HG03175 (cell line): ENCODE measurements at regions not wholly inside any gene's neighbourhood (a gene's known extent, or its start where the extent isn't known, plus 50 kb on each side); places are given as distances from the start of the nearest gene placed in this dataset.

Experiments used
- ATAC-seq: cut with Tn5 transposase; IDR thresholded peaks from one replicate; pipeline ENCODE4 v1.9.1; 2021; ENCODE audit warnings: mild to moderate bottlenecking, moderate library complexity; ENCODE audit not compliant: unreplicated experiment

DNA sequence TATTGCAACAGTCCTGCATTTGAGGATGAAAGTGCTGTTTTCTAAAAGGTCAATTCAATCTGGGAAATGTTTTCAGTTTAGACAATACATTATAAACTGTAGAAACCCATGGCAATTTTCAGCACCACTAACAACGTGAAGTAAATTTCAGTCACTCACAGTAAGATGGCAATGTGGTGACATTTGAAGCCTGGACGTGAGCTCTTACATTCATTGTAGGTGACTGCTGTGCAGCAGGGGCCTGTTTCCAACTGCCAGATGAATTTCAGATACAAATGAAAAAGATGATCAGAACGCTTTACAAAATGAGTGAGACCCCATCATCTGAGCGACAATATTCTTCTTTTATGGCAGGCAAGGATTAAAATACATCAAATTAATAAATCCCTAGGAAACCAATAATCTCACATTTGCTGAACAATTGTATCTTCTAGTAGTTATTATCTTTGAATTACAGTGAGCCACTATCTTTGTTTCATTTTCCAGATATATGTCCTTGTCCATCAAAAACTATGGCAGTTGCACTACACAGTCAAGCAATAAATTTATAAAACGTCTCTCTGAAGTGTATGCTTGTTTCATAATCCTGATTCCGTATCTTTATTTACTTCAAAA is 1816.8 kb downstream of the OLFM4 start:
- no peak for ATAC-seq

DNA sequence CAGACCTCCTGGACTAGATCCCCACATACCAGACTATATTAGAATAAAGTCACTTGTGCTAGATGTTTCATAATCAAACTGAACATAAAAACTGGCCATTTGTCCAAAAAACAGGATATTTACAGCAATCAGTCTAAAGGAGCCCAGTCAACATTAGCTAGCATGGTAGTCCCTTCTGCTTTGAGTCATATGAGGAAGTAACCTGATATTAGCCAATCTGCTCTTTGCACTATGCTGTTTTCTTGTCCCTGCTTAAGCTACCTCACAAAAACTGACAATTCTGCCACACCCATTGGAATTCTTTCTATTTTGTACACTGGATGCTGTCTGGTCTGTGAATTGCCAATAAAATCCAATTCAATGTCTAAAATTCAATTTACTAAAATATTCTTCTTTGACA is 1824.2 kb downstream of the OLFM4 start:
- no peak for ATAC-seq

DNA sequence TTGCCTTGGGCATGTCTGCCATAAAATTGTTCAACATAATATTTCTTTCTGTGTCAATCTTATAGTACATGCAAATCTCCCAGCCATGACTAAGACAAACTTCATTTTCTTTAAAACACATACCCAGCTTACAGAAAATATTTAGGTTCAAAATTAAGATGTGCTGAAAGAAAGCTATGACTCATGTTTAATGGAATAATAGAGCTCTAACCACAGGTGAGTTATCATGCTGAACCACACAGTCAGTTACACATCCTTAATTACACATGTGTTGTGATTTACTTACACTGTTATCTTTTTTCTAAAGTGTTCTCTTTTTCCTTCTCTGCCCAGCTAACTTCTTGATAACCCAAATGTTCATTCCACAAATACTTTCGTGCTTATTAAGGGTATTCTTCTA is 1831.2 kb downstream of the OLFM4 start:
- no peak for ATAC-seq

DNA sequence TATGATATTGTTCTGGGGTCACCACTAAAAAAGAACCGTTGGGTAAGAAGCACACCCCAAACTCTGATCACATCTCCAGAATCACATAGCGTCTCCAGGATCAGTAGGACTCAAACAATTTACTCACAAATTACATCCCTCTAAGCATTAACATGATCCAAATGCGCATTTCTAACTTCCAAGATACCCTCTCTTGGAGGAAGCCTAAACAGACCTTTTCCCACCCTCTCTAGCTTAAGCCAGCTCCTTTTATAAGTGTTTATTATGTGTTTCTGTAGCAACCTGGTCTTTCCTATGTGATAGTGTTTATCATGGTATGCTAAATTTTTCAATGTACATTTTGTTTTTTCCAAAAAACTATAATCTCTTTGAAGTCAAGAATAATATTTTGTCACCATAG is 1846.5 kb downstream of the OLFM4 start:
- ATAC-seq, result no peak

DNA sequence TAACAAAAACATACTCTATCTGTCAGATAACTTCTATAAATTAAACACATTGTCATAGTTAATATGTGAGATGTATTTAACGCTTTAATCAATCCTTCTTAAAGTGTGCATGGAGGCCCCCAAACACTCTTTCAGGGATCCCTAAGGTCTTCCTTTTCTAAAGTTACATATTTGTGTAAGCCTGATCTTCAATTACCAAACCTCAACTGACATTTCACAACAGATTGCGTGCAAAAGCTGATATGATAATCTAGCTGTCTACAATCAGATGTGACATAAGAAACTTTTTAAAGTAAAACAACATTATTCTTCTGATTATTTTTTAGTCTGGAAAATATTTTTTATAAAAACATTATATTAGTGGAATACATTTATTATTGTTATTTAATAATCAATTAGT is 1850.4 kb downstream of the OLFM4 start:
- ATAC-seq, result no peak

DNA sequence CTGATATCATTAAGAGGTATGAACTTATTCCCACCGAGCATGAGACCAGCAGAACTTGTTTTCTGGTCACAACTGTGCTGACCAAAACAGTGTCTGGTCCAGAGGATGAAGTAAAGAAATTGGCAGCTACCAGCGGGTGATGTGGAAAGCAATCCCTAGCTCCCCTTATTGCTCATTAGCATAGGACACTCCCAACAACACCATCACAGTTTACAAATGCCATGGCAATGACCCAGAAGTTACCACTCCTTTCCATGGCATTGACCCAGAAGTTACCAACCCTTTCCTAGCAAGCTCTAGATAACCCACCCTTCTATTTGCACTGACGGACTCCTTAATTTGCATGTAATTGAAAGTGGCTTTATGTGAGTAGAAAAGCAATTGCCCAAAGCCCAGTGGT is 1856.1 kb downstream of the OLFM4 start:
- ATAC-seq, result no peak

DNA sequence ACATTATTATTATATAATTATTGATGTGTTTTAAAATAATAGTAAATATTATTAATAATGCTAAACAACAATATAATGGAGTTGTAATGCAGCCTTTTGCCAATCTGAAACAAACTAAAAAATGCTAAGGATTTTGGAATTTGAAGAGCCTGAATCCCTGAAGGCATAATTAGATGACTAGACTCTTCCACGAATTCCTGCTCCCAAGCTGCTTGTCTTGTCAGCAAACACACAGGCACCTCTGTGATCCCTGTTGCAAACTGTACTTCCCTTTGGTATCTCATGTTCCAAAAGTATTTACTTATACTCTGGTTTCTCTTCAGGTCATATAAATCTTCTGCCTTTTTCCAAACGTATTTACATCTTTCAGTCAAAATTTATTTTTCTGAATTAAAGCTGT is 1862.4 kb downstream of the OLFM4 start:
- ATAC-seq, result no peak

DNA sequence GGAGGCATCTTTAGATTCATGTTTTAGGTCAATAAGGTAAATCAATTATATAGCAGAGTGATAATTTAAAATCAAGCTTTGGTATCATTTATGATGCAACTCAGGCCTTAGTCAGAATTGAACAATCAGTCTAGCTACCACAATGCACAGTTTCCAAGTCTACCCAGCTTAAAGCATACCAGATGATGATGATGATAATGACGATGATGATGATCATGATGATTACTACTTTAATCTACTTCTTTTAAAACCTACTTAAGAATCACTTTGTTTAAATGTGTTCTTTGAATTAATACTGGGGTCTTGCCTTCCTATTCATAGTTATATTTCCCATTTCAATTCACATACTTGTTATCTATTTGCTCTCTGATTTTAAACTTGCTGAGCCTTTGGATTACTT is 1872.7 kb downstream of the OLFM4 start:
- ATAC-seq, result no peak

DNA sequence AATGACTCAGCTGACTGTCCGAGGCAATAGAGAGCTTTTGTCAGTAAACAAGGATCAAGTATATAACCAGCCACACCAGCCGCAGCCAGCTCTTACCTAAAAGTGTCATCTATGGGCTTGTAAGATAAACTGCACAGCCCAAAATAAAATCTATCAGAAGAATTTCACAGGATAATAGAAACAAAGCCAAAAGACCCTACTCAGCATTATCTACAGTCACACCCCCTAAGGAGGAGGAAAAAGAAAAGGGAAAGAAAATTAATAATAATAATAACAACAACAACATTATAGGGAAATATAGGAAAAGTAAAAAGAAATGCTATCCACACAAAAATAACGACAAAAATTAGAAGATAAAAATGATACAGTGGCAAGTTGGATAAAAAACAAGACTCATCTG is 1883.8 kb downstream of the OLFM4 start:
- no peak for ATAC-seq

DNA sequence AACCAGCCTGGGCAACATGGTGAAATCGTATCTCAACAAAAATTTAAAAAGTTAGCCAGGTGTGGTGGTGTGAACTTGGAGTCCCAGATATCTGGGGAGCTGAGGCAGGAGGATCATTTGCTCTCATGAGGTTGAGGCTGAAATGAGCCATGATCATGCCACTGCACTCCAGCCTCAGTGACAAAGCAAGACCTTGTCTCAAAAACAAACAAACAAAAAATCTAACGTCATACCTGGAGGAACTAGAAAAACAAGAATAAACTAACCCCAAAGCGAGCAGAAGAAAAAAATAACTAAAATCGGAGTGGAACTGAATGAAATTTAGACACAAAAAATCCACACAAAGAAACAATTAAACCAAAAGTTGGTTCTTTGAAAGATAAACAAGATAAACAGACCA is 1885.1 kb downstream of the OLFM4 start:
- no peak for ATAC-seq

DNA sequence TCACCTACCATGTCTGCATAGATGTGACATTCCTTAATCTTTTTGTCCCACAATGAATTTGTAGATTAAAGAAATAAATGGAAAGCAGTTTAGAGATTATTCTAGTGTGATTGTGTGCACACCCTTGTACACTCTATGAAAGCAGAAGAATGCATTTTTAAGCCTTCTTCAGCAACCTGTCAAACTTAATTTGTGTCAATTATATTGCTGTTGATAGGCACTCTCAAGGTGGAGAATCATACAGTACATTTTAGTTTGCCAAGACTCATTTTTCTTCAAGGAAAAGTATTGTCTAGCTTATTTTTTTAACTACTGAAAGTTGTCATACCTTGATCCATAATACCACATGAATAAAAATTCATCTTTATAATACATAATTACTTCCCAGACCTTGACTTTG is 1898.9 kb downstream of the OLFM4 start:
- ATAC-seq, result no peak

DNA sequence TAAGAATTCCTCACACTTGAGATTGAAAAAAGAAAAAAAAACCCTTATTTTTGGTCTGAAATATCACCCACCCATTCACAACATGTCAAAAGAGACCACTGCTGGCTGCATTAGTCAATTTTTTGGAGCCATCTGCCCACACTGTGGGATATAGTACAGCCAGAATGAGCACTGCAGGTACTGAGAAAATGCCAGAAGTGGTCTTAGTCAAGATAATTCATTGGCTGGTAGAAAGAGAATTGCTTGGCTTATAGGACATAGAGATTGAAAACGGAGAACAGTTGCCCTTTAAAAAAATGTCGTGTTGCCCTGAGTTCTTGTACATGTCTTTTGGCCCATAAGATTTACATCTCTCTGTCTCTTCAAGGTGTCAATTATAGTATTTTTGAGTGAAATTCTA is 1899.5 kb downstream of the OLFM4 start:
- no peak for ATAC-seq

DNA sequence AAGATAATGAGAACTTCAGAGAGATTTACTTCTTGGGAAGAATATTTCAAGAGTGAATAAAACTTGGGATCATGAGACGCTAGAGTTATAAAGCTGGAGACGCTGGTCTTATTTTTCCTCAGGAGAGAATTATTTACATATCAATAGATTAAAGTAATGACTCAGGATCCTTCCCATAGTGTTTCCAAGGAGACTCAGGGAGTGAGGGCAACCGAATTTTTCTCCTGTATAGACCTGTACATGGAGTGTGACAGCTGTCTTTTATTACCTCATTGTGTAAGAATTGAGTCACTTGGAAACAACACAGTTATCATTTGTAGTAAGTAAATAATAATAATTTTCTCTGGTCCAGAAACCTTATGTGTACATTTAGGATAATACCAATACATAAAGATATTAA is 1905.5 kb downstream of the OLFM4 start:
- no peak for ATAC-seq

DNA sequence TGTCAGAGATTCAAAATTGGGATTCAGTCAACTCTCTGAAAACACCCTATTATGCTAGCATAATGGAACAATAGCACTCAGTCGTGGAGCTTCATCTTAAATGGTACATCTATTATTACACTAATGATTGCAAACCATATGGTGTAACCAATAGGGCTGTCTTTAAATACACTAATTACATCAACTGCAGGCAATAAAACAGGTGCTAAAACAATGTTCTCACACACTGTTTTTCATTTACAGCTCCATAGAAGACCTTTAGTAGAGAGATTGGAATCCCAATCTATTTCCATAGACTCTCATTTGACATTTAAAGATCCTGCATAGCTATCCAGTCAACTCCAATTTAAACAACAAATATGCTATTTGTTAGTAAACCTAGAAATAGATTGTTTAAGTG is 1917.4 kb downstream of the OLFM4 start:
- ATAC-seq, result no peak

DNA sequence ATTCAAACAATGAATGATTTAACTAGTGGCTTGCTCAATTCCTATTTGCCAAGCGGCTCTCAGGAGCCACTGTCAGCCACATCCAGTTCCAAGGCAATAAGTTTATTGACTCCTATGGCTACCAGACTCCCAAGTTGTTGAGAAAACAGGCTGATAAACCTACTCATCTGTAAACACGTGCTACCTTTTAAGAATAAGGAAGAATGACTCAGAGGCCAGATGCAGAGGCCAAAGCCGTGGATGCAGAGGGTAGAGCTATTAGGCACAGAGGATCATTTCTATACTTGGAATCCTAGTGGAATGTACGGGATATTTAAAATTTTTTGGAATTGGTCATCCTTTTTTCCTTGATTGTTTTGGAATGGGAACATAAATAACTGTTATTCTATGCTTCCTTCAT is 1921.1 kb downstream of the OLFM4 start:
- no peak for ATAC-seq

DNA sequence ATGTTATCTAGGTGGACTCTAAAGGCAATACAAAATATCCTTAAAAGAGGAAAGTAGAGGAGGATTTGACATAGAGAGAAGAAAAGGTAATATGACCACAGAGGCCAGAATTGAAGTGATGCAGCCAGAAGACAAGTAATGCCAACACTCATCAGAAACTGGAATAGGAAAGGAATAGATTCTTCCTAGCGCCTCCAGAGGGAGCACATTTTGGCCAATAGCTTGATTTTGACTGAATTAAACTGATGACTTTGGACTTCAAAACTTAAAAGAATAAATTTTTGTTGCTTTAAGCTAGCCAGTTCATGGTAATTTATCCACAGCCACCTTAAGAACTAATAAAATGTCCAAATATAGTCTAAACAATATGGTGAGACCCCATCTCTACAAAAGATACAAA is 1921.9 kb downstream of the OLFM4 start:
- ATAC-seq, result no peak

DNA sequence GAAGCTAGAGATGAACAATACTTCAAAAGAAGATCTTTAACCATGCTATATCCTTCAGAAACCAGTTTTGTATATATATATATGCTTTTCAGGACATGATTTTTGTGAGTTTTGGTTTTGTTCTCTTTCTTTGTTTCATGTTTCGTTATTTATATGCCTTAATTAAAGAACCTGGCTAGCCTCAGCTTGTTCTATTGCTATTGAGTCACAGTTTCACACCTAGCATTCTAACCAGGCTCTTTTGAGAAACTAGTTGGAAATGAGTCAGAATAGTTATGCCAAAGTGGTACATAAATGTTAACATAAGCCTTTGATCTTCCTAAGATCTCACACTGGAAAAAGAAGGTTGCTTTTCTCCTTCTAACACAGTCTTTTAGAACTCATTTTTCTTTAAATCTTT is 1925.2 kb downstream of the OLFM4 start:
- no peak for ATAC-seq

DNA sequence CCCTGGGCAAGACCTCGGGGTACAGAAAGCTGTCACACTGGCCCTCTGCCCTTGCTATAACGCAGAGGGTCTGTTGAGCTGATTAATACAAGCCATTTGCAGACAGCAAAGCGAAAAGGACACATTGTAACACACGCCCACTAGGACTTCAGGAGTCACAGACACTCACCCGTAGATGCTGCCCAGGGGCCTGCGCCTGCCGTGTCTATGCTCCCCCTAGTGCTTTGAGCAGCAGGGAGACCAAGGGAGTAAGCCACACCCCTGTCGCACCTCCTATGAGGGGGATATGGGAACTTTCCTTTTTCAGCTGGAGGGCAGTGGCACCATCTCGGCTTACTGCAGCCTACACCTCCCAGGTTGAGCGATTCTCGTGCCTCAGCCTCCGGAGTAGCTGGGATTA is 1930.2 kb downstream of the OLFM4 start:
- no peak for ATAC-seq

DNA sequence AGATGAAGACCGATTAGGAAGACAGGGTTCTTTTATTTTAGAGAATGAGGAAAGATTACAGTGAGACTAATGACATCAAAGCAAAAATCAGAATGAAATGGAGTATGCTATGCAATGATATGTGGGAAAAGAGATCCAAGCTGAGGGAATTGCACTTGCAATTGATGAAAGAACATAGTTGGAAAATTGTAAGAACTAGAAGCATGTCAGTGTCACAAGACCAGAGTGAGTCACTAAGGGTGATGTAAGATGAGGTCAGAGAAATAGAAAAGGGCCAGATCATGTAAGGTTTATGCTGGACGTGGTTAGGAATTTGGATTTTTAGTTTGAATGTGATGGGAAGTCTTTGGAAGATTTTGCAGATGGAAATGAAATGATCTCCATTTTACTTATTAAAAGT is 1937.3 kb downstream of the OLFM4 start:
- ATAC-seq, result no peak

DNA sequence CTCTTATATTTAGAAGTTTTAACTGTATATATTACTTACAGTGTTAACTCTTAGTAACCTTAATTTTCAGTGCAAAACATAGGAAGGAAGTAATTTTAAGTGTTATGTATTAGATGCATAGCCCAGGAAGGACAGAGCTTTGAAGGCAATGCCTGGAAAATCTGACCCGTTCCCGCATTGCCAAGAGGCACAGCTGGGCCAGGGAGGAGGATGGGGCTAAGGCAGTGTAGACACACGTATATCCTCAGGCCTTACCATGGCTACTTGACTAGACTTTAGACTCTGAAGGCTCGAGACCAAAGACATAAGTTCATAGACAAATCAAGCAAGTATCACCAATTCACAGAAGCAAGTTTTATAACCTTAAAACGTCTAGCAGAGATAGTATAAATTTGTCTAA is 1944.2 kb downstream of the OLFM4 start:
- no peak for ATAC-seq

DNA sequence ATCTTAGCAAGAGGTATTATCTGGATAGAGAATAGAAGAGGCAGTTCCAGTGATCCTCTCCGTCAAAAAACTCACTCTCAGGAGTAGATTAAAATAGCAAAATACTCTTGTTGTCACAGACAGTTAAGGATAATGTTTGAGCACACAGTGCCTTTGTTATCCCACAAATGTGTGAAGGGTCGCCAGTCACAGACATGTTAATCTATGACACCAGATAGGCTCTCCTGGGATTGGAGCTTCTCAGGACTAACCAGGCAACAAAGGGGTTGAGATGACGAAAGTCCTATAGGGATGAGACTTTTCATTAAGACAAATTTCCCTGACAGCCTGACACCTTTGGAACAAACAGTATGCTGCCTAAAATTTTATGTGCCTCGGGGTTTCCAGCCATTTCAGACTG is 1947.1 kb downstream of the OLFM4 start:
- no peak for ATAC-seq

DNA sequence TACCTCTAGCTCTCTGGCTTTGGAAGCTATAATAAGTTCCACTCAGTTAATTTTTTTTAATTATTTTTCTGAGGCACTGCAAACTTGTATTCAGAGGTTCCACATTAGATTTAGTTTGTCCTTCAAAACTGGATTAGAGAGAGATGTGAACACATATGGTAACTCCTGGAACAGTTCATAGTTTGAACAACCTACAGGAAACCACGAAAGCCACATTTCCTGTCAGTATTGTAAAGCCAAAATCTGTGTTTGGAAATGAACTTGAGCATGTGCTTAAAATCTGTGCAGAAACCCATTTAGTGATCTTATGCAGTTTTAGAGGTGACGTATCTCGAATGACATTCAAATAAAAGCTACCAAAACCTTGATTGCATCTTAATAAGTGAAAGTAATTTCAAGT is 1952.0 kb downstream of the OLFM4 start:
- ATAC-seq, result no peak

DNA sequence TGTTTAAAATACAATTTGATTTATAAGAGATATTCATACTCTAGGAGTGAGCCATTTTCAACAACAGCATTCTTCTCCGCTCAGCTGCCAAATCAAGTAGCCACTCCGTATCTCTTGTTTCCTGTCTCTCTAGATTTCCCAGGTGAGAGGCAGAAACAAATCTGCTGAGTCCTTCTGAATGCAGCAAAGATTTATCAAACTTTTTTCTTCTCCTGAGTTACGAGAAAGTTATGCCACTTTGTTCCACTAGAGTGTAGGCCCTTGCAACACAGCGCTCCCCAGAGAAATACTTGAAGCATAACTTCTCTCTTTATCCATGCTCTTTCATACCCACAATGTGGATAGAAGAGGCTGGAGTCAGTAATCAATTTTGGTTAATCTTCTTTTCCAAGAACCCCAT is 1960.8 kb downstream of the OLFM4 start:
- no peak for ATAC-seq

DNA sequence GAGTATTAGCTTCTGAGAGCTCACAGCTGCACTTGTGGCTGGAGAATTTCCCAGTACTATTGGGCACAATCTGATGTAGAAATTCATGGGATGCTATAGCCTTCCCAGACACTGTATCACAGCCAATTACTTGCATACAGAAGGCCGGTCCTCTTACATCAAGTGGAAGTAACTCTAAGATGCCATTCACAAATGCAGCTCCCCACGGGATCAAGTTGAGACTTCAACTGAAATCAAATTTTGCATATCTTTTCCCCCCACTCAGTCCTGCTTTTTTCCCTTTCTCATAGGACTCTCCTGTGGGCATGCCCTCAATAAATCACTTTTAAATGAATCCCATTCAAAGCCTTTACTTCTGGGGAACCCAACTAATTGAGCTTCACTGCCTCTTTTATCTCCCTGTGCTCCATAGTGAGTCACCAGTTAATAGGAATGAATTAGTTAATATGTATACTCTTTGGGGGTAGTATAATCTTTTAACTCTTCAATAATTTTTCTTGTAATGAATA is 1970.8 kb downstream of the OLFM4 start:
- ATAC-seq, result no peak
